GM23338 (cell line): ENCODE measurements at regions not wholly inside any gene's neighbourhood (a gene's known extent, or its start where the extent isn't known, plus 50 kb on each side); places are given as distances from the start of the nearest gene placed in this dataset.

ENCODE experiments used
- ATAC-seq: fragments of 200-7000 bp; cut with Tn5 transposase; 3 replicates; pipeline ENCODE4 v1.9.1; 2020
- DNase-seq: peaks from one replicate; pipeline ENCODE4 v3.0.0-alpha.2; 2015; ENCODE audit warnings: low spot score
- H2AFZ ChIP-seq: fragments of 200-600 bp; sonication (generic); 2 replicates; pipeline ENCODE4 v1.8.0; 2016; ENCODE audit warnings: antibody characterized with exemption, mild to moderate bottlenecking, moderate library complexity
- H3F3A ChIP-seq: fragments of 200-600 bp; sonication (generic); replicated peaks from 2 replicates; pipeline ENCODE4 v1.8.0; 2017; ENCODE audit warnings: antibody characterized with exemption, mixed run types, low read depth
- H3K27ac ChIP-seq: fragments of 200-600 bp; sonication (generic); 2 replicates; pipeline ENCODE4 v1.6.1; 2016; ENCODE audit warnings: low read depth
- H3K27me3 ChIP-seq: fragments of 200-600 bp; sonication (generic); 2 replicates; pipeline ENCODE4 v1.8.0; 2016; ENCODE audit warnings: mild to moderate bottlenecking, mixed run types, moderate library complexity; ENCODE audit not compliant: insufficient read depth
- H3K36me3 ChIP-seq: fragments of 200-600 bp; sonication (generic); 2 replicates; pipeline ENCODE4 v1.8.0; 2016; ENCODE audit warnings: mild to moderate bottlenecking; ENCODE audit not compliant: insufficient read depth
- H3K4me1 ChIP-seq: fragments of 200-600 bp; sonication (generic); 2 replicates; pipeline ENCODE4 v1.8.0; 2016; ENCODE audit warnings: mild to moderate bottlenecking, moderate library complexity; ENCODE audit not compliant: insufficient read depth
- H3K4me2 ChIP-seq: fragments of 200-600 bp; sonication (generic); 2 replicates; pipeline ENCODE4 v1.7.1; 2017; ENCODE audit warnings: mixed run types
- H3K4me3 ChIP-seq: fragments of 200-600 bp; sonication (generic); 2 replicates; pipeline ENCODE4 v1.6.1; 2016; ENCODE audit warnings: mixed run types
- H3K79me2 ChIP-seq: fragments of 200-600 bp; sonication (generic); replicated peaks from 2 replicates; pipeline ENCODE4 v1.8.0; 2017; ENCODE audit warnings: mild to moderate bottlenecking; ENCODE audit not compliant: insufficient read depth
- H3K9me2 ChIP-seq: fragments of 200-600 bp; sonication (generic); 2 replicates; pipeline ENCODE4 v1.8.0; 2017; ENCODE audit not compliant: insufficient read depth
- H4K20me1 ChIP-seq: fragments of 200-600 bp; sonication (generic); replicated peaks from 2 replicates; pipeline ENCODE4 v1.8.0; 2017; ENCODE audit warnings: mild to moderate bottlenecking; ENCODE audit not compliant: insufficient read depth
- H3K27ac Mint-ChIP-seq: 2 replicates; pipeline ENCODE4 v1.8.0; 2020; ENCODE audit warnings: inconsistent platforms, mild to moderate bottlenecking, moderate library complexity, mixed read lengths
- H3K27me3 Mint-ChIP-seq: 3 replicates; pipeline ENCODE4 v1.8.0; 2022; ENCODE audit warnings: low read depth, mild to moderate bottlenecking, moderate library complexity, mixed read lengths, inconsistent platforms; ENCODE audit not compliant: insufficient read depth, poor library complexity
- H3K36me3 Mint-ChIP-seq: 3 replicates; pipeline ENCODE4 v1.8.0; 2021; ENCODE audit warnings: low read depth, mild to moderate bottlenecking, inconsistent platforms, moderate library complexity, mixed read lengths
- H3K4me1 Mint-ChIP-seq: 3 replicates; pipeline ENCODE4 v1.8.0; 2020; ENCODE audit warnings: mild to moderate bottlenecking, inconsistent platforms, mixed read lengths
- H3K4me3 Mint-ChIP-seq: 3 replicates; pipeline ENCODE4 v1.8.0; 2021; ENCODE audit warnings: moderate library complexity, mild to moderate bottlenecking, inconsistent platforms, mixed read lengths
- H3K9me3 Mint-ChIP-seq: 3 replicates; pipeline ENCODE4 v1.8.0; 2020; ENCODE audit warnings: moderate library complexity, mild to moderate bottlenecking, inconsistent platforms, mixed read lengths
- CREB1 ChIP-seq: fragments of 250-450 bp; sonication (Bioruptor Pico); IDR thresholded peaks from 2 replicates; pipeline ENCODE4 v1.5.0; 2020; ENCODE audit warnings: low read depth, mild to moderate bottlenecking, moderate library complexity
- CTCF ChIP-seq, 2 experiments: fragments of 200-600 bp in 1 of 2; sonication (generic) in 1 of 2; conservative IDR thresholded peaks; 2 replicates each; pipeline versions ENCODE4 v1.5.1 to v1.6.1; 2016 to 2017; ENCODE audit warnings: antibody characterized with exemption in 2 of 2, low read depth in 2 of 2, mild to moderate bottlenecking in 2 of 2, moderate library complexity in 1 of 2
- ETS1 ChIP-seq: IDR thresholded peaks from 2 replicates; pipeline ENCODE4 v1.6.1; 2016; ENCODE audit warnings: antibody characterized with exemption
- EZH2 ChIP-seq: fragments of 200-600 bp; sonication (generic); IDR thresholded peaks from one replicate; pipeline ENCODE4 v1.8.0; 2017; ENCODE audit warnings: antibody characterized with exemption, mild to moderate bottlenecking, low read depth; ENCODE audit not compliant: unreplicated experiment
- EZH2phosphoT487 ChIP-seq: fragments of 200-600 bp; sonication (generic); IDR thresholded peaks from one replicate; pipeline ENCODE4 v1.8.1; 2018; ENCODE audit warnings: antibody characterized with exemption; ENCODE audit not compliant: unreplicated experiment
- JUNB ChIP-seq: IDR thresholded peaks from one replicate; pipeline ENCODE4 v1.6.1; 2016; ENCODE audit warnings: antibody characterized with exemption; ENCODE audit not compliant: unreplicated experiment
- NANOG ChIP-seq: IDR thresholded peaks from 2 replicates; pipeline ENCODE4 v1.6.1; 2016; ENCODE audit warnings: antibody characterized with exemption, borderline replicate concordance
- POLR2AphosphoS5 ChIP-seq: IDR thresholded peaks from 2 replicates; pipeline ENCODE4 v1.6.1; 2016; ENCODE audit warnings: antibody characterized with exemption, low read depth
- REST ChIP-seq: IDR thresholded peaks from one replicate; pipeline ENCODE4 v1.6.1; 2018; ENCODE audit warnings: antibody characterized with exemption; ENCODE audit not compliant: unreplicated experiment
- ZNF114 ChIP-seq: fragments of 250-450 bp; sonication (Bioruptor Pico); IDR thresholded peaks from 2 replicates; pipeline ENCODE4 v1.5.0; 2020; ENCODE audit warnings: mild to moderate bottlenecking, moderate library complexity
- ZNF331 ChIP-seq: fragments of 250-450 bp; sonication (Bioruptor Pico); IDR thresholded peaks from 2 replicates; pipeline ENCODE4 v1.5.0; 2020; ENCODE audit warnings: low read depth, mild to moderate bottlenecking, moderate library complexity
- ZNF462 ChIP-seq: fragments of 250-450 bp; sonication (Bioruptor Pico); IDR thresholded peaks from 2 replicates; pipeline ENCODE4 v1.5.0; 2020; ENCODE audit warnings: mild to moderate bottlenecking, moderate library complexity

- Mint-ChIP-seq H3K4me1 (peaks cover 18% of the 10 kb centered on the region), H3K9me3 (peaks cover 4% of the 10 kb centered on the region; the same call in 2 of the 3 replicates), H3K27ac (no peak overlapping the region), H3K36me3 (no peaks in the 10 kb centered on the region), H3K27me3 (peaks cover 2% of the 10 kb centered on the region), H3K4me3 (no peak overlapping the region)
- Histone ChIP-seq H3K4me2 (no peak overlapping the region), H3K36me3 (no peaks in the 10 kb centered on the region), H3K4me3 (no peak overlapping the region), H3F3A (no peaks in the 10 kb centered on the region), H3K4me1 (peaks cover 16% of the 10 kb centered on the region; the same call in 1 of the 2 replicates), H3K27ac (no peak overlapping the region), H3K9me2 (peaks cover 12% of the 10 kb centered on the region; the same call in 1 of the 2 replicates), H4K20me1 (no peaks in the 10 kb centered on the region), H3K27me3 (no peaks in the 10 kb centered on the region), H3K79me2 (no peaks in the 10 kb centered on the region), H2AFZ (no peak overlapping the region)
- ATAC-seq (no peak), DNase-seq (no peak)
- TF ChIP-seq EZH2: no peak
- TF ChIP-seq ZNF331 (CRISPR knock-in tag): no peak
- no peak for TF ChIP-seq ZNF462 (CRISPR knock-in tag)
- TF ChIP-seq NANOG: no peak
- no peak for TF ChIP-seq JUNB
- TF ChIP-seq CREB1: no peak
- no peak for TF ChIP-seq EZH2phosphoT487
- TF ChIP-seq ZNF114 (CRISPR knock-in tag): no peak
- TF ChIP-seq ETS1: no peak
- no peak for TF ChIP-seq POLR2AphosphoS5
- TF ChIP-seq REST: no peak
- no peak for TF ChIP-seq CTCF (conservative IDR thresholded peaks at IDR 0.05; ENCODE audit: low read depth in 2 of 2)
These were observed 505.0 kb downstream of the EBF1 start for GRCh38 chr5:158594595-158595242.
